ENCODE measurements at regions not wholly inside any gene's neighbourhood (a gene's known extent, or its start where the extent isn't known, plus 50 kb on each side); places are given as distances from the start of the nearest gene placed in this dataset.

- no peak overlapping the region for H3K4me3 ChIP-seq (ENCODE audit: low read length)
- H3K9me2 ChIP-seq (replicated peaks; ENCODE audit: control insufficient read depth, low read length): no peaks in the 10 kb centered on the region
- H3K4me2 ChIP-seq (ENCODE audit: low read length): no peak overlapping the region
- no peaks in the 10 kb centered on the region for H4K20me1 ChIP-seq (ENCODE audit: control insufficient read depth, insufficient read depth, low read depth, low read length)
- TF ChIP-seq CTCF (IDR thresholded peaks at IDR 0.05; ENCODE audit: low read depth, low read length, poor library complexity, severe bottlenecking) (no peak), EZH2phosphoT487 (IDR thresholded peaks at IDR 0.05; ENCODE audit: borderline replicate concordance, low read length) (no peak)
- no peaks in the 10 kb centered on the region for H3K9me3 ChIP-seq (ENCODE audit: control insufficient read depth, insufficient read depth, low read length)
- H3K36me3 ChIP-seq (ENCODE audit: control insufficient read depth, low read length): no peaks in the 10 kb centered on the region
- H3F3A ChIP-seq (ENCODE audit: control insufficient read depth, insufficient read depth): no peaks in the 10 kb centered on the region
- no peaks in the 10 kb centered on the region for H3K79me2 ChIP-seq (ENCODE audit: control insufficient read depth, low read length)
- H3K27me3 ChIP-seq (ENCODE audit: control insufficient read depth, low read length): no peaks in the 10 kb centered on the region
- no peak overlapping the region for H3K27ac ChIP-seq (ENCODE audit: low read depth, low read length)
- H3K4me1 ChIP-seq (ENCODE audit: control insufficient read depth, low read length): peaks cover 18% of the 10 kb centered on the region
Measured at GRCh38 chr1:4117196-4117595, 217.1 kb upstream of the C1orf174 start.

GRCh38 chr1:4118746-4119515, 218.9 kb upstream of the C1orf174 start:
- Histone ChIP-seq H3K4me2 (ENCODE audit: low read length) (peak overlapping the region; percentile 57), H3K36me3 (ENCODE audit: control insufficient read depth, low read length) (no peaks in the 10 kb centered on the region), H3K27ac (ENCODE audit: low read depth, low read length) (no peak overlapping the region; the same call in 1 of the 2 replicates), H3F3A (ENCODE audit: control insufficient read depth, insufficient read depth) (no peaks in the 10 kb centered on the region), H3K4me1 (ENCODE audit: control insufficient read depth, low read length) (peaks cover 18% of the 10 kb centered on the region), H3K27me3 (ENCODE audit: control insufficient read depth, low read length) (no peaks in the 10 kb centered on the region), H3K9me3 (ENCODE audit: control insufficient read depth, insufficient read depth, low read length) (no peaks in the 10 kb centered on the region), H3K4me3 (ENCODE audit: low read length) (peak overlapping the region; percentile 48), H3K9me2 (replicated peaks; ENCODE audit: control insufficient read depth, low read length) (no peaks in the 10 kb centered on the region), H3K79me2 (ENCODE audit: control insufficient read depth, low read length) (no peaks in the 10 kb centered on the region), H4K20me1 (ENCODE audit: control insufficient read depth, insufficient read depth, low read depth, low read length) (no peaks in the 10 kb centered on the region)
- TF ChIP-seq CTCF (IDR thresholded peaks at IDR 0.05; ENCODE audit: low read depth, low read length, poor library complexity, severe bottlenecking) (no peak), EZH2phosphoT487 (IDR thresholded peaks at IDR 0.05; ENCODE audit: borderline replicate concordance, low read length) (no peak)

- no peaks in the 10 kb centered on the region for H3K36me3 ChIP-seq (ENCODE audit: control insufficient read depth, low read length)
- peak overlapping the region; percentile 48 for H3K4me3 ChIP-seq (ENCODE audit: low read length)
- H3K79me2 ChIP-seq (ENCODE audit: control insufficient read depth, low read length): no peaks in the 10 kb centered on the region
- TF ChIP-seq EZH2phosphoT487 (IDR thresholded peaks at IDR 0.05; ENCODE audit: borderline replicate concordance, low read length): no peak
- TF ChIP-seq CTCF (IDR thresholded peaks at IDR 0.05; ENCODE audit: low read depth, low read length, poor library complexity, severe bottlenecking): no peak
- no peaks in the 10 kb centered on the region for H4K20me1 ChIP-seq (ENCODE audit: control insufficient read depth, insufficient read depth, low read depth, low read length)
- H3K9me3 ChIP-seq (ENCODE audit: control insufficient read depth, insufficient read depth, low read length): no peaks in the 10 kb centered on the region
- no peak overlapping the region; the same call in 1 of the 2 replicates for H3K27ac ChIP-seq (ENCODE audit: low read depth, low read length)
- peaks cover 18% of the 10 kb centered on the region for H3K4me1 ChIP-seq (ENCODE audit: control insufficient read depth, low read length)
- no peaks in the 10 kb centered on the region for H3K9me2 ChIP-seq (replicated peaks; ENCODE audit: control insufficient read depth, low read length)
- H3K27me3 ChIP-seq (ENCODE audit: control insufficient read depth, low read length): no peaks in the 10 kb centered on the region
- no peaks in the 10 kb centered on the region for H3F3A ChIP-seq (ENCODE audit: control insufficient read depth, insufficient read depth)
- peak overlapping the region; percentile 57 for H3K4me2 ChIP-seq (ENCODE audit: low read length)
Measured at GRCh38 chr1:4119516-4120220, 219.6 kb upstream of the C1orf174 start.

Data from DOHH2 (cell line).